Fibroblast of skin of right biceps (primary cell): ENCODE measurements at regions not wholly inside any gene's neighbourhood (a gene's known extent, or its start where the extent isn't known, plus 50 kb on each side); places are given as distances from the start of the nearest gene placed in this dataset.
"Not testable (repeated sequence)": the region's sequence is repeated elsewhere in the genome, so short reads cannot be mapped to it uniquely, and the experiment has no call there.

Experiments
- DNase-seq: peaks from one replicate; pipeline ENCODE4 v3.0.0-alpha.2; 2013

DNA sequence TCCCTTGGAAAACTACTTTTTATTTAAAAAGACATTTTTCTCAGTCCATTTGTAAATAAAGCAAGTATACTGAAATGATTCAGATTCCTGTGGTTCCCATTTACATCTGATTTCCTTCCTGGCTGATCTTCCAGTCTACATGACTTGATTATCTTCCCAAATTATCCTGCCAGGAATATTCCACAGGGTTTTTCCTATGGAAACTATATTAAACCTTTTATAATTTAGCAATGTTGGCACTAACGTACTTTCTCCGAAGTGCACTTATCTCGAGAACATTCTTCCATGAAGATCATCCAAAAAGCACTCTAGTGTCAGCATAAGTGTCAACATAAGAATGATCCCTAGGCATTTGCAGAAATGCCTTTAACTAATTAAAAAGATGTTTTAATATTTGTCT, 347.7 kb upstream of the KIF2B start:
- DNase-seq: peak; percentile 23

DNA sequence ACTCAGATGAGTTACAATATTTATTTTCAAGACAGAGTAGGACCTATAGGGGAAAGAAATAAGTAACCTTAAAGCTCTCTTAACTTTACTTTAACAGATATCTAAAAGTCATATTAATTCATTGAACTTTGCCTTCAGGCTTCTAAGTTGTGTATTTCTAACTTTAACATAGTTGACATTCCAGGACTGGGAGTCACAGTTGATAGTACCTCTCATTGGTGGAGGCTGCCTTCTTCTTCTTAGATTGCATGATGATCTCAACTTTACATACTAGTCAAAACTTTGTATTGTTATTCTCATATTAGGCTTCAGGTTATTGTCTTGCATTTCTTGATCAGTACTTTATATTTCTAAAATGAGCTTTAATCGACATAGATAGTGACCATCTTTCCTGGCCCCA, 350.1 kb upstream of the KIF2B start:
- DNase-seq: peak; percentile 49

DNA sequence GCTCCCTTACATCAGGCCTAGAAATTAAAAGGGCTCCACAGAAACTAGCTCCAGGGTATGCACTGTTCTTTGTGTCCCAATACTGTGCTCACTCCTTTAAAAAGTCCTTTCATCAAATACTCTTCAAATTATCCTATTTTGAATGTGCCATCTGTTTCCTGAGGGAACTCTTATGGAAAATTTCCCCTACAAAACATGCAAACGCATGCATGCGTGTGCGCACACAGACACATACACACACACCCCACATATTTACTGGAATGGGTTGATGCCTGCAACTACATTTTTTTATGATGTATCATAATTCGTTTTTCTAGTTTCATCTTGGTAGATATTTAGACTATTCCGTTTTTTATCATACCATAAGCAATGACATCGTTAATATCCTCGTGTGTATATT, 351.2 kb upstream of the KIF2B start:
- no peak for DNase-seq

DNA sequence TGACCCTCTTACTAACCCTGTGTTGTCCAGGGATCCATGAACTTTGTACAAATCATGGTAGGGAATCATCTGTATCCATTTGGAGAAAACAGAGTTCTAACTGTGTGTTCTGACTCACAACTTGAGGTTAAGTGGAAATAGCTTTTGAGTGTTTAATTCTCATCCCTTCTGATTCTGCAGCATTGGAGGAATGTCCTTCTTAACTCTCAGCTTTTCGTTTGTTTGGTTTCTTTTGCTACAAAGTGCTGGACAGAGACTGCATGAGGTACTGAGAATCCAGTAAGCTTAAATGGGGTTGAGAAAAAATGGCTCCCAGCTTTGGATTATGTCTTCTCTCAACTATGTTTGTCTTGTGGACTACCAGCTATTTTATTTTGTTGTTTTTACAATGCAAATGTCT, 352.1 kb upstream of the KIF2B start:
- DNase-seq: peak; percentile 29

DNA sequence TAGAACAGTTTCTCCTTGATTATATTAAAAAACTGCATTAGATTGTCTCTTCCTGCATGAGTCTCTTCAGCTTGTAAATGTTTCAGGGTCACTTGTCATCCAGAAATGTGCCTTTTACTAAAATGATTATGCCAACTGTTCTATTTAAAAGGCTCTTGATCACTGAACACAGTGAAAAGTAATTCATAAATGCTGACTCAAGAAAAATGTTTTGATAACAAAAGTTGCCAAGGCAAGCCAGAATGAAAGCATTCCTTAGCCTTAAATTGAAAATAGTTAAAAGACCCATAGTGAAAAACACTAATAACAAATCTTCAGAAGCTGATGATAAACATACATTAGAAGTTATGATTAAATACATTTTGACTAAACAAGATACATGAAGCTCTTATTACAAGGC, 356.0 kb upstream of the KIF2B start:
- DNase-seq: no peak

DNA sequence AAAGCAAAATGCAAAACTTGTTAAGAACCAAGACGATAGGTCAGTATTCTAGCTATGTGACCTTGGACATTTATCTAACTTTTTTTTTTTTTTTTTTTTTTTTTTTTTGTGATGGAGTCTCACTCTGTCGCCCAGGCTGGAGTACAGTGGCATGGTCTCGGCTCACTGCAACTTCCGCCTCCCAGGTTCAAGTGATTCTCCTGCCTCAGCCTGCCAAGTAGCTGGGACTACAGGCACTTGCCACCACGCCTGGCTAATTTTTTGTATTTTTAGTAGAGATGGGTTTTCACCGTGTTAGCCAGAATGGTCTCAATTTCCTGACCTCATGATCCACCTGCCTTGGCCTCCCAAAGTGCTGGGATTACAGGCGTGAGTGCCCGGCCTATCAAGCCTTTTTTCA, 358.3 kb upstream of the KIF2B start:
- not testable (repeated sequence) for DNase-seq

DNA sequence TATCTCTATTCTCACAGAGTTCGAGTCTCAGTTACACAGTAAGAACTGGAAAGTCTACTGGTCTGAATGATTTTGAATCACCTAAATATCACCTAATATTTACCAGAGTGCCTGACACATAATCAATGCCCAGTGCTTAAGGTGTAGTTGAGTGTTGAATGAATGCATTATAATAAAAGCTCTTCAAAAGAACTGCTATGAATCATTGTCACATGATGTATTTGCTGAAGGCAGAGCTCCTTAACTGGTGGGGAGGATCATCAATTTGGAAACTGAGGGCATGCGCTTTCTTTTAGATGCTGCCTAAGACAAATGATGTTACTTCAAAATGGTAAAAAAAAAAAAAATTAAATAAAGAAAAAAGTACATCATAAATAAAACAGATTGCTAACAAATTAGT, 359.4 kb upstream of the KIF2B start:
- no peak for DNase-seq

DNA sequence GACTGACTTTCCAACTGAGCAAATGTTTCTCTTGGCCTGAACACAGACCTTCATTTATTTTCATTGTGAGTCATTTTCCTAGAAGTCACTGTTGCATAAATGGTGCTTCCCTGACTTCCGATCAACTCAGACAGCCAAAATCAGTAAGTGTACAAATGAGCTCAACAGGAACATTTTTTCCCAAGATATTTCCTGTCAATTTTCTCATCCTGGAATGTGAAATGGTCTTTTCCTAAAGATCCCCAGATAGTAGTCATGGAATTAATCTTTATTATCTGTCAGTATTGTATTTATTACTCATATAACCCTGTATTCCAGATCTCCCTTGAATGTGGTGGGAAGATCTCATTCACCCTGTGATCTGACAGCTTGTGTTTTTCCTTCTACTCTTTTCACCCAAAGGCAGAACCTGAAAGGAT, 360.3 kb upstream of the KIF2B start:
- peak; percentile 69 for DNase-seq

DNA sequence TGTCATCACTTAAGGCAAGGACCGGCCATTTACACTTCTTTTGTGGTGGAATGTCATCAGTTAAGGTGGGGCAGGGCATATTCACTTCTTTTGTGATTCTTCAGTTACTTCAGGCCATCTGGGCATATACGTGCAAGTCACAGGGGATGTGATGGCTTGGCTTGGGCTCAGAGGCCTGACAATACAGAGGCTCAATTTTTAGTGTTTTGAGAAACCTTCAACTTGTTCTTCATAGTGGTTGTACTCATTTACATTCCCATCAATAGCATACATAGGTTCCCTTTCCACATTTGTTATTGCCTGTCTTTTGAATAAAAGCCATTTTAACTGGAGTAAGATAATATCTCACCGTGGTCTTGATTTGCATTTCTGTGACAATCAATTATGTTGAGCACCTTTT, 366.8 kb upstream of the KIF2B start:
- not testable (repeated sequence) for DNase-seq

DNA sequence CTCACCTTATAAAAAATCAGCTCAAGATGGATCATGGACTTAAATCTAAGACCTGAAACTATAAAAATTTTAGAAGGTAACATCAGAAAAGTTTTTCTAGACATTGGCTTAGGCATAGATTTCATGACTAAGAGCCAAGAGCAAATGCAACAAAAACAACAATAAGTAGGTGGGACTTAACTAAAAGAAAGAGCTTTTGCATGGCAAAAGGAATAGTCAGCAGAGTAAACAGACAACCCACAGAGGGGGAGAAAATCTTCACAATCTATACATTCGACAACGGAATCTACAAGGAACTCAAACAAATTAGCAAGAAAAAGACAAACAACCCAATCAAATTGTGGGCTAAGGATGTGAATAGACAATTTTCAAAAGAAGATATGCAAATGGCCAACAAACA, 368.4 kb upstream of the KIF2B start:
- no peak for DNase-seq

DNA sequence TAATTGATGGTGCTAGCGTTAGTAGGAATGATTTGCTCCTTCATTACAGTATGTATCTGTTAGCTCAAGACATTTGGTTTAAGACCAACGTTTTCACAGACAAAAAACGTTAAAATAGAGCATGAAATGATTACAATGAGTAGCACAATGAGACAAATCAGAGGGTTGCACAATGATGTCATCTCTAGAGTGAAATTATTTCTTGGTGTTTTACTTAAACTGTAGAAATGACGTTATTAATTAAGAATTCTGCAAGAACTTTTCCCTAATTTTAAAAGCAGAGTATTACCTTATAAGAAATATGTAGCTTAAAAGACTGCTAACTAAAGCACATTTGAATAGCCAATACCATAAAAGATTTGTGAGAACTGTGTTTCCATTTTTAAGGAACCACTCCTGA, 373.4 kb upstream of the KIF2B start:
- no peak for DNase-seq

DNA sequence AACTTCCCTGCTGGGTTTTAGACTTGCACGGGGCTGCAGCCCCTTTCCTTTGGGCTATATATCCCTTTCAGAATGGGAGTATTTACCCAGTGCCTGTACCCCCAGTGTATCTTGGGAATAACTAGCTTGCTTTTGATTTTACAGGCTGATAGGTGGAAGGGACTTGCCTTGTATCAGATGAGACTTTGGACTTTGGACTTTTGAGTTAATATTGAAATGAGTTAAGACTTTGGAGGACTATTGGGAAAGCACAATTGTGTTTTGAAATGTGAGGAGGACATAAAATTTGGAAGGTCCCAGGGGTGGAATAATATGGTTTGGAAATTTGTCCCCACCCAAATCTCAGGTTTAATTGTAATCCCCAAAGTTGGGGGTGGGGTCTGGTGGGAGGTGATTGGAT, 393.8 kb upstream of the KIF2B start:
- DNase-seq: no peak

DNA sequence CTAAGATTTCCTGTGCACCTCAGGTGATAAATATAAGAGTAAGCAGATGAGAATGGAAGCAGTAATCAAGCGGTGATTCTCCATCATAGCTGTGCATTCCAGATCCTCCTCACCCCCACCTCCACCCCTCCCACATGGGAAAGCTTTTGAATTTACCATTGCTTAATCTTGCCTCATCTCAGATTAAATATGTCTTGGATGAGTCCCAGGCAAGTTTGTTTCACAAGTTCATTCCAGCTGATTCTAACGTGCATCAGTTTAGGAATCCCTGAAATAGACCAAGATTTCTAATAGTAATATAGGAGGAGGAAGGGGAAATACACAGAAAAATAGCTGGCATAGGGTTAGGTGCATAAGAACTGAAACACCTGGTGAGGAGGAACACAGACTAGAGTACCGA, 396.2 kb upstream of the KIF2B start:
- peak; percentile 19 for DNase-seq

DNA sequence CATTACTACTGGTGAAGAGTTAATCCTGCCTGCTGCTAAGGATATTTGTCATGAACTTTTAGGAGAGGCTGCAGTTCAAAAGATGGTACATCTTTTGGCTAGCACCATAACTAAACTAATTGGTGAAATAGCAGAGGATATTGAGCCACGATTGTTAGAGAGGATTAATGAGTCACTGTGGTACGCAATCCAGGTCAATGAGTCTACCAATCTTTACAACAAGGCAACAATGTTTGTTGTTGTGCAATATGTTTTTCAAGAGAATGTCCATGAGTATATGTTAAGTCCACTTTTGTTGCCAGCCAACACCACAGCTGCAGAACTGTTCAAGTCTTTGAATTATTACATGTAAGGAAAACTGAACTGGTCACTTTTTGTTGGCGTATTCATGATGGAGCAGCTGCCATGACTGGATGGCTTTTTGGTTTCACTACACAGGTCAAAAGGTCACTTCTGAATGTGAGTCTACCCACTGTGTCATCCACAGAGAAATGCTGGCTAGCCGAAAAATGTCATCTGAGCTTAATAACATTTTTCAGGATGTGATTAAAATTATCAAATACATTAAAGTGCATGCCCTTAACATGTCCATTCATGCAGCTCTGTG, 402.6 kb upstream of the KIF2B start:
- no peak for DNase-seq

DNA sequence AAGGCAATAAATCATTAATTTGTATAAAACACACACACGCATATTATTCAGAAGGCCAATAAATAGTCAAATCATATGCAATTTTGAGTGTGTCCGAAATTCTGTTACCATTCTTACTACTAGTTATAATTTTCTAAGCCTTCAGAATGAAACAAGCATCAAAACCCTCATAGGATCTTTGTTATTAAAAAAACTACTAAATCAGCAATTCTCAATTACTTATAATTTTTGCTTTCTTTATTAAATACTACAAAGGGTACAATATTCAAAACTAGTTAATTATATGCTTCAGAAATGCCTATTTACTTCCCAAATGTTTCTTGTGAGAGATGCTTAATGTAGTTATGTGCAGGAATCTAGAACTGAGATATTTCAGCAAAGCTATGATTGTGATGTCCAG, 413.1 kb upstream of the KIF2B start:
- DNase-seq: no peak

DNA sequence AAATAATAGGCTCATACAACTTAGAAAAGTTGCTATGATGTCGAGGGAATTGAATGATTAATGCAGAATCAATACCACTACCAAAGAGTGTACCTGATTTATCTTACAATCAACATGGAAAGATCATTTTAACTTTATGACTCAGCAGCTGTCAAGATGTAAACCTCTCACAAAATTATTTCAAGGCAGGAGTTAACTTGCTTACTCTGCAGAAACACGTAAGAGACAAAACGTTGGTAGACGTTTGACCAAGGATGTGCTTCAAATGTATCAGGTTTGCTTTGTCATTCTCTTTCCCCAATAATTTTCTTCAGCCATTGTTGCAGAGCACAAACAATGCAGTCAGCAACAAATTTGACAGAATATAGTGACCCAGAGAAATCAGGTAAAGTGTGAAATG, 415.8 kb upstream of the KIF2B start:
- no peak for DNase-seq

DNA sequence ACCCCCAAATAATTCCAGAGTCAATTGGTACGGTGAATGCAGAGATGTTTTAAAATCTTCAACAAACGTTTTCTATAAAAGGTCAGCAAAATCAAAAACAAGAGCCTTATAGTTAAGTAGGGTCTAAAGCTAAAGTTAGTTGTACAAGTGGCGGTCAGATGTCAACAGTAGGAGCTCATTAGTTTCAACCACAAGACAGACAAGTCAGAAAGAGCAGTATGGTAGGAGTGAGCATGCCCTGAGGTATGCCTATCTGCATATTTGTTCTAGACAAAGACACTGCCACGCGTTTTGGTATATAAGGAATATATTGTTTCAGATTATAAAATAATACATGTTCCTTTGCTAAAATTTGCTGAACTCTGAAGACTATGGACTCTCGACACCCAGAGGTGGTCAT, 431.5 kb upstream of the KIF2B start:
- no peak for DNase-seq

DNA sequence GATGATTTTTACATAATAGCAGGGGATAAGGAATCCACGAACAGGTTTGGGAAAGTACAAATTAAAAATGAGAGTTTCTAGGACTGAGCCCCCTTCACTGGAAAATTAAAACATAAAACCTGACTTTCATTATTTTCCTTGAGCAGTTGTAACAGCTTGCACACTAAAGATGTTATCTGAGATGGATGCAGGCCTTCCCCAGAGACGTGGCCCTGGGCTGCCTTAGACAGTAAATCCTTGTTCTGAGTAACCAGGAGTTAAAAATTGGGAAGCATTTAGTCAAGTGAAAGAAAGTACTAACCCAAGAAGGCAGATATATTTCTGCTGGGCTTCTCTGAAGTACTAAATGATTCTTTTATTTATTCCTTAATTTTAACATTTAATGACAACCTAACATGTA, 432.2 kb upstream of the KIF2B start:
- no peak for DNase-seq

DNA sequence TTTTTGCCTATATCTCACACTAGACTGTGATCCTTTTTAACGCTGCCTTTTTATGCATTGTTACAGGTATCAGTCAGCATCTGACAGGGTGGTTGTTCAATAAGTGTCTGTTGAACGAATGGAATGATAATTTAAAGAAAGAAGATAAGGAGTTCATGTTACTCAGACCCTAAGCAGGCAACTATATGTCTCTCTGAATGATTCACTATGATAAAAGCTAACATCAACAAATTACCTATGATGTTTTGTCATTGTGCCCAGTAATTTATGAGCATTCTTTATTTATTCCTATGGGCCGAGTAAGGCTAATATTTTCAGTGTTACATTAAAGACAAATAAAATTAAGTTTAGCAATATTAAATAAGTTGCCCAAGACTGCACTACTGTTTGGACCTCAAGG, 435.0 kb upstream of the KIF2B start:
- no peak for DNase-seq

DNA sequence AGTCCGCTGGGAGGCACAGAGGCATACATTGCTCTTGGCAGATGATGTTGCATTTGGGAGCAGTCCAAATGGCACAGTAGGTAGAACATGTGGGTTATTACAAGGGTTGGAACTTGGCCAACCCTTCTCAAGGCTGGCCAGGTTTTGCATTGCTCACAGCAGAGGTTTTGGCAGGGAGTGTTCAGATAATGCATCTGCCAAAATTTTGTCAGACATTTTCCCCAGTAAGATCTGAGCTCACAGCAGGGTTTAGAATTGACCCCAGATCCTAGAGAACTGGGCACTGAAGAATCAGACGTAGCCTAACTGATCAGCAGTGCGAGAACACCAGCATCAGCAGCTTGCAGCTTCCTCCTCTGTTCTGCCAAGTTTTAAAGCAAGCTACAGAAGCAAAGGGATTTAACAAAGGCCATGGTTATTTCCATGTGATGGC, 468.8 kb upstream of the KIF2B start:
- DNase-seq: no peak

DNA sequence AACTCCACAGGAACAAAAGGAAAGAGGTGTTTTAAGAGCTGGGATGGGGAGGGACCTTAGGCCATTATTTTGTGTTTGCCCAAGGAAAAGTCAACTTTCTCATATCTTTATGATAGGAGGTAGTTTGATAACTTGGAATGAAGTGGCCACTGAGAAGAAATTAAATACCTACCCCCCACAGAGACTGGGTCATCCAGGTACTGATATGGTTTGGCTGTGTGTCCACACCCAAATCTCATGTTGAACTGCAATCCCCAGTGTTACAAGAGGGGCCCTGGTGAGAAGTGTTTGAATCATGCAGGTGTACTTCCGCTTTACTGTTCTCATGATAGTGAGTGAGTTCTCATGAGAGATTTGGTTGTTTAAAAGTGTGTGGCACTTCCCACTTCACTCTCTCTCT, 477.9 kb upstream of the KIF2B start:
- no peak for DNase-seq

DNA sequence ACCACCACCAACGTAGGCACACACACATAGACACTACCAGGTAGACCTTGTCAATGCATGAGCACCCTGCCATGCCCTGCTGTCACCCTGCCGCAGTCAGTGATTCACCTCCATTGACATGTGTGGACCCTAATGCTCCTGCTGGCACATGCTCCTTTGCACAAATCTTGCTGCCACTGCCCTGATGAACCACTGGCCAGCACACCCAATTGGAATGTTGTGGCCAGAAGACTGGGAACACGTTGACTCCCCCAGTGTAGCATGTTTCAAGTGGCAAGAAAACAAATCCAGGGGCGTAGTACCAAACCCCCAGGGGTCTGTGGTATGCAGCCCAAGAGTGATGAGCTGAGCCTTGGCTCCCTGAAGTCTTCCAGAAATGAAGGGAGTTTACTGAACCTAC, 486.4 kb upstream of the KIF2B start:
- peak; percentile 9 for DNase-seq

DNA sequence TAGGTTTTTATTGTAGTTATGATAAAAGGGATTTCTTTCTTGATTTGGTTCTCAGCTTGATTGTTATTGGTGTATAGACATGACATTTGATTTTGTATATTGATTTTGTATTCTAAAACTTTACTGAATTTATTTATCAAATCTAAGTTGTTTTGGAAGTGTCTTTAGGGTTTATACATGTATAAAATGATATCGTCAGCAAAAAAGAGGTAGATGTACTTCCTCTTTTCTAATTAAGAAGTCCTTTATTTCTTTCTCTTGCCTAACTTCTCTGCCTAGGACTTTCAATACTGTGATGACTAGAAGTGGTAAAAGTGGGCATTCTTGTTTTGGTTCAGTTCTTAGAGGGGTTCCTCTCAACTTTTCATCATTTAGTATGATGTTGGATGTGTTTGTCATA, 487.3 kb upstream of the KIF2B start:
- DNase-seq: no peak

DNA sequence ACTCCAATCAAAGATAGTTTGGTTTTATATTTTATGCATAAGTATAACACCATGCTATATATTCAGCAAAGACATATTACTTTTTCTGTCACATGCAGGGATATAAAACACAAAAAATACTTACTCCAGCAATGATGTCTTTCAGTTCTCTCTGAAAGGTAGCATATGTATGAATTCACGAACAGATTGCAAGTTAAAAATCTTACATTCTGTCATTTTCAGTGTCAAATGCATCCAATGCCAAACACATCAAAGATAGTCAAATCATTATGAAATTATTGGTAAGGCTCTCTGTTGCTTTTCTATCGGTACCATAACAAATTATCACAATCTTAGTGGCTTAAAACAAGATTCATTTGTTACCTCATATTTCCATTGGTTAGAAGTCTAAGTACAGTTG, 492.0 kb upstream of the KIF2B start:
- DNase-seq: no peak

DNA sequence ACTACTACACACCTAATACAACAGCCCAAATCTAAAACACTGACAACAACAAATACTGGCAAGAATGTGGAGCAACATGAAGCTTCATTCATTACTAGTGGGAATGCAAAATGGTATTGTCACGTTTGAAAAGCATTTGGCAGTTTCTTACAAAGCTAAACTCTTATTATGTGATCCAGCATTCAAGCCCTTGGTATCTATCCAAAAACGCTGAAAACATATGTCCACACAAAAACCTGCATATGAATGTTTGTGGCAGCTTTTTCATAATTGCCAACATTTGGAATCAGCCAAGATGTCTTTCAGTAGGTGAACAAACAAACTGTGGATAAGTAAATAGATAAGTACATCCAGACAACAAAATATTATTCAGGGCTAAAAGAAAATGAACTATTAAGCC, 501.1 kb upstream of the KIF2B start:
- no peak for DNase-seq

DNA sequence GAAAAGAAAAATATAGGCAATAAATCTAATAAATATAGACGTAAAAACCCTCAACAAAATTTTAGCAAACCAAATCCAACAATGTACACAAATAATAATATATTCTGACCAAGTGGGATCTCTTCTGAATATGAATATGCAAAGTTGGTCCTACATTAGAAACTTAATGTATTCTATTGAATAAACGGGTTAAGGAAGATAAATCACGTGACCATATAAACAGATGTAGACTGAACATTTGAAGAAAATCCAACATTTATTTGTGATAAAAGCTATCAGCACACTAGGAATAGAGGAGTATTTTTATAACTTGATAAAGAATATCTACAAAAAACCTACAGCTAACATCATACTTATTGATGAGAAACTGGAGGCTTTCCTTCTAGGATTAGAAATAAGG, 502.8 kb upstream of the KIF2B start:
- DNase-seq: no peak
